ENCODE measurements at regions not wholly inside any gene's neighbourhood (a gene's known extent, or its start where the extent isn't known, plus 50 kb on each side); places are given as distances from the start of the nearest gene placed in this dataset.

DNA sequence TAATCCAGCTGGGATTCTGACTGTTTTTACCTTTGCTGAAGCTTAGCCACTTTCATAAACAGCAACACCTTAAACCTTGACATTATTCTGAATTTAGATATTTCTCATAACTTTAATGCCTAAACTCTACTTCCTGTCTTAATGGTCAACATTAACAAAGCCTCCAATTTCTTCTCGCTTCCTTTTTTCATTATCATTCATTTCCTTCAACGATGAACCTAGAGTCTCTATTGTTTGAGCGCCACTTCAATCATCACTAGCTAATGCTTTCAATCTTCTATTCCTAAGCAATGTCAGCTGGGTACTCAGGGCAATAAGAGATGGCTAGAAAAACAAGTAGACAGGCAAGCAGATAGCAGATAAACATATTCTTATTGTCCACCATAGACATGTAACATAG is 96.6 kb upstream of the TMEM196 start:
- TF ChIP-seq, protein P1, sequence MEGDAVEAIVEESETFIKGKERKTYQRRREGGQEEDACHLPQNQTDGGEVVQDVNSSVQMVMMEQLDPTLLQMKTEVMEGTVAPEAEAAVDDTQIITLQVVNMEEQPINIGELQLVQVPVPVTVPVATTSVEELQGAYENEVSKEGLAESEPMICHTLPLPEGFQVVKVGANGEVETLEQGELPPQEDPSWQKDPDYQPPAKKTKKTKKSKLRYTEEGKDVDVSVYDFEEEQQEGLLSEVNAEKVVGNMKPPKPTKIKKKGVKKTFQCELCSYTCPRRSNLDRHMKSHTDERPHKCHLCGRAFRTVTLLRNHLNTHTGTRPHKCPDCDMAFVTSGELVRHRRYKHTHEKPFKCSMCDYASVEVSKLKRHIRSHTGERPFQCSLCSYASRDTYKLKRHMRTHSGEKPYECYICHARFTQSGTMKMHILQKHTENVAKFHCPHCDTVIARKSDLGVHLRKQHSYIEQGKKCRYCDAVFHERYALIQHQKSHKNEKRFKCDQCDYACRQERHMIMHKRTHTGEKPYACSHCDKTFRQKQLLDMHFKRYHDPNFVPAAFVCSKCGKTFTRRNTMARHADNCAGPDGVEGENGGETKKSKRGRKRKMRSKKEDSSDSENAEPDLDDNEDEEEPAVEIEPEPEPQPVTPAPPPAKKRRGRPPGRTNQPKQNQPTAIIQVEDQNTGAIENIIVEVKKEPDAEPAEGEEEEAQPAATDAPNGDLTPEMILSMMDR (IDR thresholded peaks at IDR 0.05; ENCODE audit: borderline replicate concordance, extremely low read depth, insufficient read depth): no peak
- H3K36me3 ChIP-seq (ENCODE audit: control insufficient read depth in 2 of 3, insufficient read depth in 3 of 3, low read length in 3 of 3): no peaks in the 10 kb centered on the region
- no peak overlapping the region for H3K4me3 ChIP-seq (ENCODE audit: low read length in 3 of 3)
- no peak overlapping the region for H3K9ac ChIP-seq (ENCODE audit: low read length in 3 of 3)
- H3K4me1 ChIP-seq (ENCODE audit: control insufficient read depth in 2 of 3, insufficient read depth in 2 of 3, low read depth in 1 of 3, low read length in 3 of 3): no peaks in the 10 kb centered on the region
- DNase-seq (no peak), FAIRE-seq (no peak)
- no peaks in the 10 kb centered on the region for H3K9me3 ChIP-seq (ENCODE audit: control insufficient read depth in 2 of 3, insufficient read depth in 1 of 3, low read length in 3 of 3)
- intact Hi-C loops (cut with DNase I): no loop called here
- H3K27me3 ChIP-seq (ENCODE audit: control insufficient read depth, insufficient read depth, low read length): no peaks in the 10 kb centered on the region
- no peak overlapping the region for H3K27ac ChIP-seq (ENCODE audit: low read depth in 2 of 2, low read length in 2 of 2)

DNA sequence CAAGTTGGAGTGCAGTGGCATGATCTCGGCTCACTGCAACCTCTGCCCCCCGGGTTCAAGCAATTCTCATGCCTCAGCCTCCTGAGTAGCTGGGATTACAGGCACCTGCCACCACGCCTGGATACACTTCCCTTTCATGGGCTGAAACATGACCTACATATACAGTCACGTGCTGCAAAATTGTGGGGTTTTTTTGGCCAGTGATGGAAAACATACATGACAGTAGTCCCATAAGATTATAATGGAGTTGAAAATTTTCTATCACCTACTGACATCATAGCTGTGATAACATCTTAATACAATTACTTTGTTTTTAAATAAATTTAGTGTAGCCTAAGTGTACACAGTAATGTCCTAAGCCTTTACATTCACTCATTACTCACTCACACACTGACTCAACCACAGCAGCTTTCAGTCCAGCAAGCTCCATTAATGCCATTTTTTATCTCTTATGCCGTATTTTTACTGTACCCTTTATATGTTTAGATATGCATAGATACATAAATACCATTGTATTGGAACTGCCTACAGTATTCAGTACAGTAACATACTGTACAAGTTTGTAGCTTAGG is 79.9 kb upstream of the TMEM196 start:
- Histone ChIP-seq H3K9me3 (ENCODE audit: control insufficient read depth in 2 of 3, insufficient read depth in 1 of 3, low read length in 3 of 3) (peaks cover 0 to 2% (median 0%) of the 10 kb centered on the region in 3 donors), H3K27me3 (ENCODE audit: control insufficient read depth, insufficient read depth, low read length) (no peaks in the 10 kb centered on the region), H3K4me3 (ENCODE audit: low read length in 3 of 3) (no peak overlapping the region), H3K36me3 (ENCODE audit: control insufficient read depth in 2 of 3, insufficient read depth in 3 of 3, low read length in 3 of 3) (no peaks in the 10 kb centered on the region), H3K9ac (ENCODE audit: low read length in 3 of 3) (no peak overlapping the region), H3K27ac (ENCODE audit: low read depth in 2 of 2, low read length in 2 of 2) (no peak overlapping the region), H3K4me1 (ENCODE audit: control insufficient read depth in 2 of 3, insufficient read depth in 2 of 3, low read depth in 1 of 3, low read length in 3 of 3) (no peaks in the 10 kb centered on the region)
- intact Hi-C loops (cut with DNase I): no loop called here
- DNase-seq: no peak
- TF ChIP-seq, protein P1 (IDR thresholded peaks at IDR 0.05; ENCODE audit: borderline replicate concordance, extremely low read depth, insufficient read depth): no peak
- no peak for FAIRE-seq

DNA sequence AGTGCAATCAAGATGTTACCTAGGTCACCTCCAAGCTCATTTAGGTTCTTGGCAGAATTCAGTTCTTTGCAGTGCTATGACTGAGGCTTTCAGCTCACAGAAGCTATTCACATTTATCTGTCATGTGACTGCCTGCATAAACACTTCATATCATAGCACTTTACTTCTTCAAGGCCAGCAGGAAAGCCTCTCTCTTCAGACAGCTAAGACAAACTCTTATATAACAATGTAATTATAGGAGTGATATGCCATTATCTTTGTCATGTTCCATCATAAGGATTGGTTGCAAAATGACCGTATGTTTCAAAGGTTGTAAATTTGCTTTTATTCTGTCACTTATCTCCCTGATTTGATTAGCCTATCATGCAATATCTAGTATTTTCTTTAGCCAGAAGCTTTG is 78.8 kb upstream of the TMEM196 start:
- TF ChIP-seq, protein P1 (IDR thresholded peaks at IDR 0.05; ENCODE audit: borderline replicate concordance, extremely low read depth, insufficient read depth): no peak
- no peak for FAIRE-seq

GRCh38 chr7:19851504-19851903 is 78.1 kb upstream of the TMEM196 start:
- H3K9ac ChIP-seq (ENCODE audit: low read length in 3 of 3): no peak overlapping the region
- H3K9me3 ChIP-seq (ENCODE audit: control insufficient read depth in 2 of 3, insufficient read depth in 1 of 3, low read length in 3 of 3): no peaks in the 10 kb centered on the region
- intact Hi-C loops (cut with DNase I): no loop called here
- no peaks in the 10 kb centered on the region for H3K36me3 ChIP-seq (ENCODE audit: control insufficient read depth in 2 of 3, insufficient read depth in 3 of 3, low read length in 3 of 3)
- H3K27ac ChIP-seq (ENCODE audit: low read depth in 2 of 2, low read length in 2 of 2): no peak overlapping the region
- no peaks in the 10 kb centered on the region for H3K27me3 ChIP-seq (ENCODE audit: control insufficient read depth, insufficient read depth, low read length)
- no peaks in the 10 kb centered on the region for H3K4me1 ChIP-seq (ENCODE audit: control insufficient read depth in 2 of 3, insufficient read depth in 2 of 3, low read depth in 1 of 3, low read length in 3 of 3)
- DNase-seq: no peak
- H3K4me3 ChIP-seq (ENCODE audit: low read length in 3 of 3): no peak overlapping the region
- TF ChIP-seq, protein P1 (IDR thresholded peaks at IDR 0.05; ENCODE audit: borderline replicate concordance, extremely low read depth, insufficient read depth): no peak
- no peak for FAIRE-seq

More for the DNA sequence above, 78.8 kb upstream of the TMEM196 start:
- no peaks in the 10 kb centered on the region for H3K9me3 ChIP-seq (ENCODE audit: control insufficient read depth in 2 of 3, insufficient read depth in 1 of 3, low read length in 3 of 3)
- DNase-seq: no peak
- H3K9ac ChIP-seq (ENCODE audit: low read length in 3 of 3): no peak overlapping the region
- no peaks in the 10 kb centered on the region for H3K4me1 ChIP-seq (ENCODE audit: control insufficient read depth in 2 of 3, insufficient read depth in 2 of 3, low read depth in 1 of 3, low read length in 3 of 3)
- no peak overlapping the region for H3K27ac ChIP-seq (ENCODE audit: low read depth in 2 of 2, low read length in 2 of 2)
- no peak overlapping the region for H3K4me3 ChIP-seq (ENCODE audit: low read length in 3 of 3)
- intact Hi-C loops (cut with DNase I): no loop called here
- no peaks in the 10 kb centered on the region for H3K27me3 ChIP-seq (ENCODE audit: control insufficient read depth, insufficient read depth, low read length)
- H3K36me3 ChIP-seq (ENCODE audit: control insufficient read depth in 2 of 3, insufficient read depth in 3 of 3, low read length in 3 of 3): no peaks in the 10 kb centered on the region
